Esophagus (tissue), 2 donors: ENCODE measurements at regions not wholly inside any gene's neighbourhood (a gene's known extent, or its start where the extent isn't known, plus 50 kb on each side); places are given as distances from the start of the nearest gene placed in this dataset.

Experiments used
- H3K27ac ChIP-seq, 2 donors: one replicate each; pipeline ENCODE4 v1.5.1; 2013; ENCODE audit warnings: low read depth in 2 of 2, mild to moderate bottlenecking in 2 of 2, inconsistent platforms in 1 of 2, low read length in 1 of 2, moderate library complexity in 1 of 2
- H3K27me3 ChIP-seq, 2 donors: one replicate each; pipeline ENCODE4 v1.6.1; 2013; ENCODE audit warnings: low read length in 2 of 2, control low read depth in 1 of 2, mild to moderate bottlenecking in 1 of 2; ENCODE audit not compliant: insufficient read depth in 2 of 2, control insufficient read depth in 1 of 2
- H3K36me3 ChIP-seq, 2 donors: one replicate each; pipeline ENCODE4 v1.6.1; 2013; ENCODE audit warnings: low read length in 1 of 2; ENCODE audit not compliant: control insufficient read depth in 2 of 2, insufficient read depth in 2 of 2
- H3K4me1 ChIP-seq, 2 donors: one replicate each; pipeline ENCODE4 v1.6.1; 2013; ENCODE audit warnings: low read length in 1 of 2; ENCODE audit not compliant: control insufficient read depth in 2 of 2, insufficient read depth in 2 of 2
- H3K4me3 ChIP-seq, 2 donors: one replicate each; pipeline ENCODE4 v1.5.1; 2013; ENCODE audit warnings: low read length in 2 of 2, mild to moderate bottlenecking in 2 of 2, low read depth in 1 of 2, moderate library complexity in 1 of 2
- H3K9me3 ChIP-seq, 2 donors: one replicate each; pipeline ENCODE4 v1.6.1; 2013; ENCODE audit warnings: mild to moderate bottlenecking in 2 of 2, low read depth in 1 of 2, low read length in 1 of 2, moderate library complexity in 1 of 2; ENCODE audit not compliant: control insufficient read depth in 2 of 2, insufficient read depth in 1 of 2
- WGBS, 2 donors: extraction: QIAGEN DNeasy Blood & Tissue Kit; methylation state at CpG; one replicate each; pipeline ENCODE4 v1.1.7; 2013; 5-methylcytosine and 5-hydroxymethylcytosine counted together
- donor health status: healthy with polysubstance abuse.
- donor health status: Bipolar disorder and iron deficiency.

GRCh38 chr12:116474331-116474730, 84.8 kb upstream of the MAP1LC3B2 start:
- Histone ChIP-seq H3K27me3 (no peaks in the 10 kb centered on the region), H3K36me3 (no peaks in the 10 kb centered on the region), H3K9me3 (peaks cover 0 to 2% of the 10 kb centered on the region in 2 donors), H3K27ac (no peak overlapping the region), H3K4me3 (no peak overlapping the region), H3K4me1 (no peaks in the 10 kb centered on the region)
- 55 to 69% methylated on average over 1 of the region's 1 CpG for WGBS, 2 donors

GRCh38 chr12:116474899-116475298, 84.3 kb upstream of the MAP1LC3B2 start:
- H3K4me1 ChIP-seq, result no peaks in the 10 kb centered on the region
- H3K9me3 ChIP-seq, result peaks cover 0 to 2% of the 10 kb centered on the region in 2 donors
- no peaks in the 10 kb centered on the region for H3K36me3 ChIP-seq
- no peaks in the 10 kb centered on the region for H3K27me3 ChIP-seq
- no peak overlapping the region for H3K27ac ChIP-seq
- 92 to 93% methylated on average over 4 of the region's 4 CpGs for WGBS, 2 donors
- H3K4me3 ChIP-seq, result no peak overlapping the region

GRCh38 chr12:116476227-116476822, 82.9 kb upstream of the MAP1LC3B2 start:
- Histone ChIP-seq H3K27ac (no peak overlapping the region), H3K4me3 (no peak overlapping the region), H3K9me3 (peaks cover 0 to 2% of the 10 kb centered on the region in 2 donors), H3K4me1 (no peaks in the 10 kb centered on the region), H3K36me3 (no peaks in the 10 kb centered on the region), H3K27me3 (no peaks in the 10 kb centered on the region)
- WGBS, 2 donors, result 89 to 91% methylated on average over 7 of the region's 7 CpGs

GRCh38 chr12:116478243-116478773, 80.9 kb upstream of the MAP1LC3B2 start:
- Histone ChIP-seq H3K27me3 (no peaks in the 10 kb centered on the region), H3K36me3 (no peaks in the 10 kb centered on the region), H3K4me1 (no peaks in the 10 kb centered on the region), H3K4me3 (no peak overlapping the region), H3K9me3 (peaks cover 0 to 2% of the 10 kb centered on the region in 2 donors), H3K27ac (no peak overlapping the region)
- WGBS, 2 donors, result 87 to 88% methylated on average over 6 of the region's 6 CpGs

GRCh38 chr12:116480210-116480810, 78.9 kb upstream of the MAP1LC3B2 start:
- no peaks in the 10 kb centered on the region for H3K36me3 ChIP-seq
- 70 to 83% methylated on average over 3 of the region's 3 CpGs for WGBS, 2 donors
- no peaks in the 10 kb centered on the region for H3K4me1 ChIP-seq
- no peak overlapping the region for H3K4me3 ChIP-seq
- no peak overlapping the region for H3K27ac ChIP-seq
- H3K27me3 ChIP-seq, result no peaks in the 10 kb centered on the region
- peaks cover 0 to 2% of the 10 kb centered on the region in 2 donors for H3K9me3 ChIP-seq

GRCh38 chr12:116481726-116482125, 77.5 kb upstream of the MAP1LC3B2 start:
- H3K27ac ChIP-seq, result no peak overlapping the region
- WGBS, 2 donors, result 81% methylated on average over 9 of the region's 9 CpGs
- no peaks in the 10 kb centered on the region for H3K4me1 ChIP-seq
- no peaks in the 10 kb centered on the region for H3K27me3 ChIP-seq
- H3K9me3 ChIP-seq, result no peaks in the 10 kb centered on the region
- H3K36me3 ChIP-seq, result no peaks in the 10 kb centered on the region
- H3K4me3 ChIP-seq, result no peak overlapping the region

GRCh38 chr12:116482179-116482578, 77.0 kb upstream of the MAP1LC3B2 start:
- 89 to 90% methylated on average over 20 of the region's 20 CpGs for WGBS, 2 donors
- no peaks in the 10 kb centered on the region for H3K36me3 ChIP-seq
- no peaks in the 10 kb centered on the region for H3K4me1 ChIP-seq
- H3K27ac ChIP-seq, result no peak overlapping the region
- H3K4me3 ChIP-seq, result no peak overlapping the region
- no peaks in the 10 kb centered on the region for H3K27me3 ChIP-seq
- no peaks in the 10 kb centered on the region for H3K9me3 ChIP-seq

- Histone ChIP-seq H3K9me3 (peaks cover 0 to 1% of the 10 kb centered on the region in 2 donors), H3K36me3 (no peaks in the 10 kb centered on the region), H3K4me1 (no peaks in the 10 kb centered on the region), H3K27me3 (no peaks in the 10 kb centered on the region), H3K4me3 (no peak overlapping the region), H3K27ac (no peak overlapping the region)
- WGBS, 2 donors, result 91 to 98% methylated on average over 6 of the region's 6 CpGs
These were observed 76.3 kb upstream of the MAP1LC3B2 start for GRCh38 chr12:116482859-116483258.

- Histone ChIP-seq H3K27me3 (no peaks in the 10 kb centered on the region), H3K27ac (no peak overlapping the region), H3K9me3 (peaks cover 0 to 5% of the 10 kb centered on the region in 2 donors), H3K4me1 (no peaks in the 10 kb centered on the region), H3K36me3 (no peaks in the 10 kb centered on the region), H3K4me3 (no peak overlapping the region)
- 65 to 70% methylated on average over 19 of the region's 19 CpGs for WGBS, 2 donors
These were observed 75.0 kb upstream of the MAP1LC3B2 start for GRCh38 chr12:116483959-116484750.
